Left lung (tissue), 4 donors: ENCODE measurements at regions not wholly inside any gene's neighbourhood (a gene's known extent, or its start where the extent isn't known, plus 50 kb on each side); places are given as distances from the start of the nearest gene placed in this dataset.
"Not testable (repeated sequence)": the region's sequence is repeated elsewhere in the genome, so short reads cannot be mapped to it uniquely, and the experiment has no call there.

Experiments used
- ATAC-seq: fragments of 200-7000 bp; cut with Tn5 transposase; one replicate; pipeline ENCODE4 v1.9.1; 2020; ENCODE audit warnings: moderate library complexity
- DNase-seq, 4 donors: peaks; one replicate each; pipeline ENCODE4 v3.0.0-alpha.2; 2013 to 2020
- H3K27ac ChIP-seq, 2 donors: fragments of 200-600 bp; sonication (generic) in 1 of 2; one replicate each; pipeline versions ENCODE4 v1.5.0 to v1.8.0; 2020 to 2021
- H3K27me3 ChIP-seq, 2 donors: fragments of 200-600 bp; sonication (generic) in 1 of 2; one replicate each; pipeline versions ENCODE4 v1.5.0 to v1.8.0; 2020 to 2021
- H3K36me3 ChIP-seq, 2 donors: fragments of 200-600 bp; sonication (generic) in 1 of 2; one replicate each; pipeline versions ENCODE4 v1.5.0 to v1.8.0; 2020 to 2021
- H3K4me1 ChIP-seq, 2 donors: fragments of 200-600 bp; one replicate each; pipeline ENCODE4 v1.8.0; 2021
- H3K4me3 ChIP-seq, 2 donors: fragments of 200-600 bp; sonication (generic) in 1 of 2; one replicate each; pipeline versions ENCODE4 v1.5.0 to v1.8.0; 2020 to 2021; ENCODE audit warnings: mild to moderate bottlenecking in 1 of 2
- H3K9me3 ChIP-seq, 2 donors: fragments of 200-600 bp; sonication (generic) in 1 of 2; one replicate each; pipeline versions ENCODE4 v1.5.0 to v1.8.0; 2020 to 2021
- intact Hi-C, 2 donors: fragments of 100-400 bp; cut with DNase I; formaldehyde crosslinking; loops; one replicate each; pipeline versions ENCODE4 v1.11.2 to v1.14.2; 2022
- TF ChIP-seq, protein P1 (sequence below), 2 donors: fragments of 200-600 bp; sonication (generic) in 1 of 2; IDR thresholded peaks; one replicate each; pipeline versions ENCODE4 v1.5.0 to v1.8.0; 2021; ENCODE audit warnings: antibody characterized with exemption in 2 of 2
- donor health status: DM: no; HTN: yes; CAD: no.
- donor health status: DM: no; HTN: no; CAD: no.

DNA sequence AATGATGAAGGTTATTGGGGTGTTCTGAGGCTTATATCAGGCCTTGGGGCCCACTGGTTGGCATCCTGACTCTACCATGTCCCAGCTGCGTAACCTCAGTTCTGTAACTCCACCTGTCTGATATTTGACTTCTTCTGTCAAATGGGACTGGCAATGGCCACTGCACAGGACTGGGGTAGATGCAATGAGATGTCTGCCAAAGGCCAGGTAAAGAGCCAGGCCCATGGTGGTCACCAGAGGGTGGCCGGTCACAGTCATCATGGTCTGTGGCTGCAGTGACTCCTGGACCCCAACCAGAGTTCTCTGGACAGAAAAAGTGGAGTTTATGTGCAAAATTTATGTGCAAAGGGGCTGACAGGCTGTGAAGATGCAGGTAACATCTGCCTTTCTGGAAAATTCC is 173.3 kb downstream of the PTPRU start:
- Histone ChIP-seq H3K9me3 (peaks cover 0 to 3% of the 10 kb centered on the region in 2 donors), H3K36me3 (no peaks in the 10 kb centered on the region), H3K4me1 (no peaks in the 10 kb centered on the region), H3K4me3 (no peak overlapping the region), H3K27ac (no peak overlapping the region), H3K27me3 (peaks cover 0 to 23% of the 10 kb centered on the region in 2 donors)
- TF ChIP-seq, protein P1, sequence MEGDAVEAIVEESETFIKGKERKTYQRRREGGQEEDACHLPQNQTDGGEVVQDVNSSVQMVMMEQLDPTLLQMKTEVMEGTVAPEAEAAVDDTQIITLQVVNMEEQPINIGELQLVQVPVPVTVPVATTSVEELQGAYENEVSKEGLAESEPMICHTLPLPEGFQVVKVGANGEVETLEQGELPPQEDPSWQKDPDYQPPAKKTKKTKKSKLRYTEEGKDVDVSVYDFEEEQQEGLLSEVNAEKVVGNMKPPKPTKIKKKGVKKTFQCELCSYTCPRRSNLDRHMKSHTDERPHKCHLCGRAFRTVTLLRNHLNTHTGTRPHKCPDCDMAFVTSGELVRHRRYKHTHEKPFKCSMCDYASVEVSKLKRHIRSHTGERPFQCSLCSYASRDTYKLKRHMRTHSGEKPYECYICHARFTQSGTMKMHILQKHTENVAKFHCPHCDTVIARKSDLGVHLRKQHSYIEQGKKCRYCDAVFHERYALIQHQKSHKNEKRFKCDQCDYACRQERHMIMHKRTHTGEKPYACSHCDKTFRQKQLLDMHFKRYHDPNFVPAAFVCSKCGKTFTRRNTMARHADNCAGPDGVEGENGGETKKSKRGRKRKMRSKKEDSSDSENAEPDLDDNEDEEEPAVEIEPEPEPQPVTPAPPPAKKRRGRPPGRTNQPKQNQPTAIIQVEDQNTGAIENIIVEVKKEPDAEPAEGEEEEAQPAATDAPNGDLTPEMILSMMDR (IDR thresholded peaks at IDR 0.05): no peak
- ATAC-seq (no peak), DNase-seq (no peak)
- intact Hi-C loops: no loop called here

DNA sequence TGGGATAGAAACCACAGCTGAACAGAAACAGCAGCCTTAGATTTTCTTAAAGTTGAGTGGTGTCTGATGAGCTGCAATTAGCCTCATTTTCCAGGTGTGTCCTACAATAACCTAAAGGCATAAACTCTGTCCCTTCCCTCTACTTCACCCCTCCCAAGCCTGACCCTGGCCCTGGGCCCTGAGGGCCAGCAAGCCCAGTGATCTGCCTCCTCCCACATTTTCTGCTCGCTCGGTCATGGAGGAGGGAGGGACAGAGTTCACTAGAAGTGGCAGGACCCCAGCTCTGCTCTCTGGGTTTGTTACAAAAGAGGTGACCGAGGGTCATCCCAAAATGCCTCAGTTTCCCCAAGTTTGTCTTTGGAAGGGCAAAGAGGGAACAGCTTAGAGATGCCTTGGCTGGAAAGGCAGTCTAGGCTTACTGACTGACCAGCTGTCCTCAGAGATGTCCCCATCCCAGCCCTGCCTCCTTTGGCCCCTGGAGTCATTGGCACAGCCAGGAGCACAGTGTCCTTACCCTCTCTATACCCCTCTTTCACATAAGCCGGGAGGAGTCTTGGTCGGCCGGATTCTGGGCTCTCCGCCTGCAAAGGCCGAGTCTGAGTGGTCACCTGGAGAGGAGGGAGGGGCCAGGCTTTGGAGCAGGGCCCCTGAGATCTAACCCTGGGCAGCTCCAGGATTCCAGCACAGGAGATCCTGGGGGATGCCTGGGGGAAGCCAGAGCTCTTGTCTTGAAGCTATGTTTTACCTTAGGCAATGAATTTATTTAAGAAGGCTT is 172.7 kb downstream of the PTPRU start:
- intact Hi-C loops: no loop called here
- TF ChIP-seq, protein P1 (IDR thresholded peaks at IDR 0.05): no peak
- DNase-seq (no peak), ATAC-seq (no peak)
- H3K4me1 ChIP-seq: no peaks in the 10 kb centered on the region
- no peak overlapping the region for H3K27ac ChIP-seq
- peaks cover 0 to 28% of the 10 kb centered on the region in 2 donors for H3K27me3 ChIP-seq
- H3K36me3 ChIP-seq: no peaks in the 10 kb centered on the region
- H3K9me3 ChIP-seq: peaks cover 0 to 3% of the 10 kb centered on the region in 2 donors
- H3K4me3 ChIP-seq: no peak overlapping the region

DNA sequence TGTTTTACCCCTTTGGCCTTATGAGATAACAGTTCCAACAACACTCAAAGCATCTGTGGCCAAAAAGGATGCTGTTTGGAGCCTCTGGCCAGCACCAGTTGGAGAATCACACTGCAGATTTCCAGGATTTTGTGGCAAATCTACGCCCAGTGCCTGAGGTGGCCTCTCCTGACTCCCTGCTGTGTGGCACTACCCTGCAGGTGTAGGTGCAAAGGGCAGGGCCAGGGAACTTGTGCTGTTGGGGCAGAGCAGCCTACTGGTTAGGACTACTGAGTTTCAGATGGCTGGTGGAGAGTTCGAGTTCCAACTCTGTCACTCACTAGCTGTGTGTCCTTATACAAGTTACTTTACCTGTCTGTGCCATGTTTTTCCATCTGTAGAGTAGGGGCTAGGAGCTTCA is 170.5 kb downstream of the PTPRU start:
- TF ChIP-seq, protein P1 (IDR thresholded peaks at IDR 0.05): no peak
- intact Hi-C loops: no loop called here
- no peak for ATAC-seq
- H3K4me1 ChIP-seq: no peaks in the 10 kb centered on the region
- no peak for DNase-seq
- no peaks in the 10 kb centered on the region for H3K36me3 ChIP-seq
- H3K4me3 ChIP-seq: no peak overlapping the region
- no peak overlapping the region for H3K27ac ChIP-seq
- peaks cover 0 to 3% of the 10 kb centered on the region in 2 donors for H3K9me3 ChIP-seq
- peaks cover 0 to 22% of the 10 kb centered on the region in 2 donors for H3K27me3 ChIP-seq

DNA sequence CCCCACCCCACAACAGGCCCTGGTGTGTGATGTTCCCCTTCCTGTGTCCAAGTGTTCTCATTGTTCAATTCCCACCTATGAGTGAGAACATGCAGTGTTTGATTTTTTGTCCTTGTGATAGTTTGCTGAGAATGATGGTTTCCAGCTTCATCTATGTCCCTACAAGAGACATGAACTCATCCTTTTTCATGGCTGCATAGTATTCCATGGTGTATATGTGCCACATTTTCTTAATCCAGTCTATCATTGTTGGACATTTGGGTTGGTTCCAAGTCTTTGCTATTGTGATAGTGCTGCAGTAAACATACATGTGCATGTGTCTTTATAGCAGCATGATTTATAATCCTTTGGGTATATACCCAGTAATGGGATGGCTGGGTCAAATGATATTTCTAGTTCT is 163.9 kb downstream of the PTPRU start:
- ATAC-seq, H3K4me1 ChIP-seq, H3K36me3 ChIP-seq, H3K4me3 ChIP-seq, DNase-seq, H3K27ac ChIP-seq, intact Hi-C loops: not testable (repeated sequence)
- Histone ChIP-seq H3K27me3 (peaks cover 0 to 13% of the 10 kb centered on the region in 2 donors), H3K9me3 (peaks cover 0 to 14% of the 10 kb centered on the region in 2 donors)

DNA sequence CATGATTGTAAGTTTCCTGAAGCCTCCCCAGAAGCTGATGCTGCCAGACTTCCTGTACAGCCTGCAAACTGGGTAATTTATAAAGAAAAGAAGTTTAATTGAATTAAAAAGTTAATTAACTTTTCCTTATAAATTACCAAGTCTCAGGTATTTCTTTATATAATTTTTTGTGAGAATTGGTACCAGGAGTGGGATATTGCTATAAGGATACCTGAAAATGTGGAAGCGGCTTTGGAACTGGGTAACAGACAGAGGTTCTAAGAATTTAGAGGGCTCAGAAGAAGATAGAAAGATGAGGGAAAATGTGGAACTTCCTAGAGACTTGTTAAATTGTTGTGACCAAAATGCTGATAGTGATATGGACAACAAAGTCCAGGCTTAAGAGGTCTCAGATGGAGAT is 163.1 kb downstream of the PTPRU start:
- Histone ChIP-seq H3K9me3 (peaks cover 0 to 11% of the 10 kb centered on the region in 2 donors), H3K27ac (no peak overlapping the region), H3K4me3 (no peak overlapping the region), H3K27me3 (peaks cover 0 to 11% of the 10 kb centered on the region in 2 donors), H3K36me3 (no peaks in the 10 kb centered on the region), H3K4me1 (no peaks in the 10 kb centered on the region)
- intact Hi-C loops: no loop called here
- ATAC-seq (no peak), DNase-seq (no peak)
- TF ChIP-seq, protein P1 (IDR thresholded peaks at IDR 0.05): no peak
